Keratinocyte (primary cell): ENCODE measurements at regions not wholly inside any gene's neighbourhood (a gene's known extent, or its start where the extent isn't known, plus 50 kb on each side); places are given as distances from the start of the nearest gene placed in this dataset.

Source experiments
- DNase-seq: peaks from one replicate; pipeline ENCODE4 v3.0.0-alpha.2; 2011; ENCODE audit warnings: low read depth, missing footprints, low spot score
- FAIRE-seq: peaks from 2 replicates; lab custom pipeline; 2011; peaks lifted over from hg19 to GRCh38; lab: Jason Lieb, UNC
- H2AFZ ChIP-seq: 2 replicates; pipeline ENCODE4 v1.6.0; 2012; ENCODE audit warnings: low read length, control low read depth, inconsistent platforms; ENCODE audit not compliant: control insufficient read depth
- H3K27ac ChIP-seq: 2 replicates; pipeline ENCODE4 v1.5.1; 2011; ENCODE audit warnings: low read length; ENCODE audit not compliant: control insufficient read depth, insufficient read depth
- H3K27me3 ChIP-seq: 3 replicates; pipeline ENCODE4 v1.6.0; 2011; ENCODE audit warnings: low read length; ENCODE audit not compliant: control insufficient read depth, insufficient read depth; ENCODE audit errors: extremely low read depth
- H3K36me3 ChIP-seq, 2 experiments: 2 replicates in 1 of 2; 3 replicates in 1 of 2; pipeline ENCODE4 v1.5.1; 2011; ENCODE audit warnings: low read length in 2 of 2, mild to moderate bottlenecking in 1 of 2; ENCODE audit not compliant: control insufficient read depth in 2 of 2, insufficient read depth in 2 of 2; ENCODE audit errors: extremely low read depth in 1 of 2
- H3K4me1 ChIP-seq: 3 replicates; pipeline ENCODE4 v1.5.1; 2011; ENCODE audit warnings: low read length; ENCODE audit not compliant: control insufficient read depth, insufficient read depth; ENCODE audit errors: extremely low read depth
- H3K4me2 ChIP-seq: 3 replicates; pipeline ENCODE4 v1.6.0; 2011; ENCODE audit warnings: low read depth, low read length; ENCODE audit not compliant: control insufficient read depth, insufficient read depth; ENCODE audit errors: extremely low read depth
- H3K4me3 ChIP-seq, 3 experiments: fragments of 200-600 bp in 1 of 3; sonication (generic) in 1 of 3; 2 replicates in 2 of 3; 3 replicates in 1 of 3; pipeline ENCODE4 v1.5.1; 2011 to 2016; ENCODE audit warnings: low read length in 3 of 3, mild to moderate bottlenecking in 3 of 3, control low read depth in 2 of 3, inconsistent platforms in 1 of 3, low read depth in 1 of 3, mixed read lengths in 1 of 3, mixed run types in 1 of 3, moderate library complexity in 1 of 3; ENCODE audit not compliant: control insufficient read depth in 2 of 3, insufficient read depth in 2 of 3; ENCODE audit errors: extremely low read depth in 1 of 3
- H3K79me2 ChIP-seq: 2 replicates; pipeline ENCODE4 v1.6.0; 2012; ENCODE audit warnings: low read length; ENCODE audit not compliant: control insufficient read depth, insufficient read depth
- H3K9ac ChIP-seq: 3 replicates; pipeline ENCODE4 v1.6.0; 2011; ENCODE audit warnings: low read length; ENCODE audit not compliant: control insufficient read depth, insufficient read depth; ENCODE audit errors: extremely low read depth
- H3K9me1 ChIP-seq: 3 replicates; pipeline ENCODE4 v1.6.0; 2011; ENCODE audit warnings: low read length; ENCODE audit not compliant: control insufficient read depth, insufficient read depth; ENCODE audit errors: extremely low read depth
- H3K9me3 ChIP-seq: 2 replicates; pipeline ENCODE4 v1.5.1; 2012; ENCODE audit warnings: low read depth, low read length; ENCODE audit not compliant: control insufficient read depth
- H4K20me1 ChIP-seq: 3 replicates; pipeline ENCODE4 v1.6.0; 2011; ENCODE audit warnings: low read length; ENCODE audit not compliant: control insufficient read depth, insufficient read depth; ENCODE audit errors: extremely low read depth
- EZH2 ChIP-seq: IDR thresholded peaks from one replicate; pipeline ENCODE4 v1.6.1; 2012; ENCODE audit warnings: inconsistent platforms, mild to moderate bottlenecking, low read length, moderate library complexity
- dilution Hi-C: fragments of 300-500 bp; cut with MboI; formaldehyde crosslinking; loops from one replicate; pipeline ENCODE4 v1.7.0; 2020; ENCODE audit warnings: low sequenced_read_pairs; ENCODE audit not compliant: extremely low pct_ligation_motif_present
- TF ChIP-seq, protein P1 (sequence below), 3 experiments: IDR thresholded peaks in 1 of 3; conservative IDR thresholded peaks in 1 of 3; optimal IDR thresholded peaks in 1 of 3; 2 replicates in 2 of 3; 3 replicates in 1 of 3; pipeline versions ENCODE3 to v1.5.1; 2011; ENCODE audit warnings: low read length in 3 of 3, mild to moderate bottlenecking in 3 of 3, moderate library complexity in 2 of 3, control low read depth in 1 of 3, inconsistent platforms in 1 of 3; ENCODE audit not compliant: insufficient read depth in 2 of 3; ENCODE audit errors: extremely low read depth in 1 of 3

DNA sequence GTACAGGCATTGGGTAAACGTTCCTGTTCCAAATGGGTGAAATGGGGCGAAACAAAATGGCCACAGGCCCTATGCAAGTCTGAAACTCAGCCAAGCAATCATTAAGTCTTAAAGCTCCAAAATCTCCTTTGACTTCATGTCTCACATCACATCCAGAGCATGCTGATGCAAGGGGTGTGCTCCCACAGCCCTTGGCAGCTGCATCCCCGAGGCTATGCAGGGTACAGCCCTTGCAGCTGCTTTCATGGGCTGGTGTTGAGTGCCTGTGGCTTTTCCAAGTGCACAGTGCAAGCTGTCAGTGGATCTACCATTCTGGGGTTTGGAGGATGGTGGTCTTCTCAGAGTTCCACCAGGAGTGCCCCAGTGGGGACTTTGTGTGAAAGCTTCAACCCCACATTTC, 270.0 kb upstream of the CDYL start:
- no peaks in the 10 kb centered on the region for H3K4me1 ChIP-seq
- dilution Hi-C loops, result no loop called here
- H3K36me3 ChIP-seq, result no peaks in the 10 kb centered on the region
- H4K20me1 ChIP-seq, result no peaks in the 10 kb centered on the region
- no peaks in the 10 kb centered on the region for H3K79me2 ChIP-seq
- H3K27ac ChIP-seq, result no peak overlapping the region
- H3K9me3 ChIP-seq, result no peaks in the 10 kb centered on the region
- H3K4me3 ChIP-seq, result no peak overlapping the region
- no peaks in the 10 kb centered on the region for H3K27me3 ChIP-seq
- FAIRE-seq (no peak), DNase-seq (no peak)
- no peak overlapping the region for H3K9ac ChIP-seq
- no peak overlapping the region for H2AFZ ChIP-seq
- no peak for TF ChIP-seq EZH2
- TF ChIP-seq, protein P1, sequence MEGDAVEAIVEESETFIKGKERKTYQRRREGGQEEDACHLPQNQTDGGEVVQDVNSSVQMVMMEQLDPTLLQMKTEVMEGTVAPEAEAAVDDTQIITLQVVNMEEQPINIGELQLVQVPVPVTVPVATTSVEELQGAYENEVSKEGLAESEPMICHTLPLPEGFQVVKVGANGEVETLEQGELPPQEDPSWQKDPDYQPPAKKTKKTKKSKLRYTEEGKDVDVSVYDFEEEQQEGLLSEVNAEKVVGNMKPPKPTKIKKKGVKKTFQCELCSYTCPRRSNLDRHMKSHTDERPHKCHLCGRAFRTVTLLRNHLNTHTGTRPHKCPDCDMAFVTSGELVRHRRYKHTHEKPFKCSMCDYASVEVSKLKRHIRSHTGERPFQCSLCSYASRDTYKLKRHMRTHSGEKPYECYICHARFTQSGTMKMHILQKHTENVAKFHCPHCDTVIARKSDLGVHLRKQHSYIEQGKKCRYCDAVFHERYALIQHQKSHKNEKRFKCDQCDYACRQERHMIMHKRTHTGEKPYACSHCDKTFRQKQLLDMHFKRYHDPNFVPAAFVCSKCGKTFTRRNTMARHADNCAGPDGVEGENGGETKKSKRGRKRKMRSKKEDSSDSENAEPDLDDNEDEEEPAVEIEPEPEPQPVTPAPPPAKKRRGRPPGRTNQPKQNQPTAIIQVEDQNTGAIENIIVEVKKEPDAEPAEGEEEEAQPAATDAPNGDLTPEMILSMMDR (optimal IDR thresholded peaks at IDR 0.05 in 1 of 3, IDR thresholded peaks at IDR 0.05 in 1 of 3, conservative IDR thresholded peaks at IDR 0.05 in 1 of 3; ENCODE audit: extremely low read depth in 1 of 3, insufficient read depth in 2 of 3, low read length in 3 of 3), result no peak
- H3K4me2 ChIP-seq, result no peak overlapping the region
- H3K9me1 ChIP-seq, result no peaks in the 10 kb centered on the region

DNA sequence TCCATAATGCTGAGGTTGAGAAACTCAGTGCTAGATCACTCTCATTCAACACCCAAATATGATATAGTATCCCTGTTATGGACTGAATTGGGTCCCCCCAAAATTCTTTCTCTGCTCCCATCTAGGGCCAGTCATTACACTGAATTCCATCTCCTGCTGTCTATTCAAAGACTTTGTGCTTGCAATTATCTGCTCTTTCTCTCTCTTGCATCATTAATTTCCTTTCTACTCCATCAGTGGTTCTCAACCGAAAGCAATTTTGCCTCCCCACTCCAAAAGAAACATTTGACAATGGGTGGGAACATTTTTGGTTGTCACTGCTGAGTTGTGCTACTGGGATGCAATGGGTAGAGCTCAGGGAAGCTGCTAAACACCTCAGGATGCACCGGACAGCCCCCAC, 271.5 kb upstream of the CDYL start:
- TF ChIP-seq EZH2, result no peak
- TF ChIP-seq, protein P1 (optimal IDR thresholded peaks at IDR 0.05 in 1 of 3, IDR thresholded peaks at IDR 0.05 in 1 of 3, conservative IDR thresholded peaks at IDR 0.05 in 1 of 3; ENCODE audit: extremely low read depth in 1 of 3, insufficient read depth in 2 of 3, low read length in 3 of 3), result no peak
- FAIRE-seq (no peak), DNase-seq (no peak)
- no peaks in the 10 kb centered on the region for H3K9me3 ChIP-seq
- H4K20me1 ChIP-seq, result no peaks in the 10 kb centered on the region
- no peak overlapping the region for H3K4me2 ChIP-seq
- no peak overlapping the region for H3K4me3 ChIP-seq
- H3K9ac ChIP-seq, result no peak overlapping the region
- H3K4me1 ChIP-seq, result no peaks in the 10 kb centered on the region
- no peaks in the 10 kb centered on the region for H3K27me3 ChIP-seq
- no peaks in the 10 kb centered on the region for H3K79me2 ChIP-seq
- H3K27ac ChIP-seq, result no peak overlapping the region
- H2AFZ ChIP-seq, result no peak overlapping the region
- dilution Hi-C loops, result no loop called here
- no peaks in the 10 kb centered on the region for H3K36me3 ChIP-seq
- no peaks in the 10 kb centered on the region for H3K9me1 ChIP-seq
